ENCODE measurements at regions not wholly inside any gene's neighbourhood (a gene's known extent, or its start where the extent isn't known, plus 50 kb on each side); places are given as distances from the start of the nearest gene placed in this dataset.

- TF ChIP-seq POU2F2 (IDR thresholded peaks at IDR 0.05; ENCODE audit: low read depth, low read length) (no peak), POLR2A (IDR thresholded peaks at IDR 0.05; ENCODE audit: low read depth, low read length) (no peak)
Measured at GRCh38 chrX:23478056-23478455, 143.4 kb downstream of the PTCHD1 start.

All from GM12891 (cell line).